H1 (cell line): ENCODE measurements at regions not wholly inside any gene's neighbourhood (a gene's known extent, or its start where the extent isn't known, plus 50 kb on each side); places are given as distances from the start of the nearest gene placed in this dataset.

Experiments
- CTCF ChIP-seq, 3 experiments: IDR thresholded peaks; 1 replicate in 2 of 3; 2 replicates in 1 of 3; pipeline versions ENCODE4 v1.5.1 to v1.6.1; 2011; ENCODE audit warnings: low read length in 3 of 3, mild to moderate bottlenecking in 3 of 3, inconsistent platforms in 2 of 3, low read depth in 1 of 3, moderate library complexity in 1 of 3; ENCODE audit not compliant: insufficient read depth in 1 of 3; ENCODE audit errors: control extremely low read depth in 1 of 3
- POLR2A ChIP-seq, 2 experiments: IDR thresholded peaks; 1 replicate in 1 of 2; 2 replicates in 1 of 2; pipeline ENCODE4 v1.6.1; 2011; ENCODE audit warnings: low read depth in 2 of 2, low read length in 2 of 2, mild to moderate bottlenecking in 2 of 2; ENCODE audit errors: control extremely low read depth in 1 of 2
- RFX5 ChIP-seq: IDR thresholded peaks from 2 replicates; pipeline ENCODE4 v1.6.1; 2011; ENCODE audit warnings: low read depth, low read length, improper control_type of control experiment, borderline replicate concordance

- TF ChIP-seq CTCF (IDR thresholded peaks at IDR 0.05; ENCODE audit: control extremely low read depth in 1 of 3, insufficient read depth in 1 of 3, low read depth in 1 of 3, low read length in 3 of 3) (no peak), RFX5 (no peak), POLR2A (IDR thresholded peaks at IDR 0.05; ENCODE audit: control extremely low read depth in 1 of 2, low read depth in 2 of 2, low read length in 2 of 2) (no peak)
Measured at GRCh38 chr14:76662580-76662979, 98.7 kb upstream of the VASH1 start.
